Mesodermal cell (in vitro differentiated cells): ENCODE measurements at regions not wholly inside any gene's neighbourhood (a gene's known extent, or its start where the extent isn't known, plus 50 kb on each side); places are given as distances from the start of the nearest gene placed in this dataset.

ENCODE experiments used
- H3K27ac ChIP-seq: 2 replicates; pipeline ENCODE4 v1.7.0; 2013; ENCODE audit warnings: mild to moderate bottlenecking, low read depth, low read length, moderate library complexity; ENCODE audit not compliant: severe bottlenecking
- H3K36me3 ChIP-seq: 2 replicates; pipeline ENCODE4 v1.7.1; 2013; ENCODE audit warnings: mild to moderate bottlenecking, low read length, moderate library complexity; ENCODE audit not compliant: control insufficient read depth, insufficient read depth
- H3K4me1 ChIP-seq: one replicate; pipeline ENCODE4 v1.7.1; 2013; ENCODE audit warnings: mild to moderate bottlenecking, low read length; ENCODE audit not compliant: insufficient read depth, control insufficient read depth, poor library complexity, severe bottlenecking
- H3K4me3 ChIP-seq: 2 replicates; pipeline ENCODE4 v1.7.0; 2013; ENCODE audit warnings: low read length, control low read depth, mild to moderate bottlenecking; ENCODE audit not compliant: insufficient read depth, poor library complexity, severe bottlenecking; ENCODE audit errors: extremely low read depth
- H3K9me3 ChIP-seq: 2 replicates; pipeline ENCODE4 v1.7.1; 2013; ENCODE audit warnings: mild to moderate bottlenecking, low read length, moderate library complexity; ENCODE audit not compliant: control insufficient read depth
- WGBS, 2 experiments: methylation state at CpG; one replicate each; pipeline ENCODE4 v1.1.5; 2013; ENCODE audit warnings: missing lambda C conversion rate in 2 of 2; ENCODE audit not compliant: insufficient coverage in 2 of 2; 5-methylcytosine and 5-hydroxymethylcytosine counted together

- 100% methylated on average over 1 of the region's 1 CpG; no CpG with 5 or more reads in 1 of the 2 experiments for WGBS, 2 experiments
- Histone ChIP-seq H3K9me3 (no peaks in the 10 kb centered on the region), H3K4me3 (no peak overlapping the region), H3K4me1 (no peaks in the 10 kb centered on the region), H3K27ac (no peak overlapping the region), H3K36me3 (no peaks in the 10 kb centered on the region)
These were observed 648.3 kb upstream of the PKDCC start for GRCh38 chr2:41399437-41400087.

GRCh38 chr2:41400088-41400665 is 647.6 kb upstream of the PKDCC start:
- Histone ChIP-seq H3K9me3 (no peaks in the 10 kb centered on the region), H3K36me3 (no peaks in the 10 kb centered on the region), H3K27ac (no peak overlapping the region), H3K4me3 (no peak overlapping the region), H3K4me1 (no peaks in the 10 kb centered on the region)
- WGBS, 2 experiments: no CpG with 5 or more reads among the region's 6 CpGs

- H3K36me3 ChIP-seq: no peaks in the 10 kb centered on the region
- no peaks in the 10 kb centered on the region for H3K4me1 ChIP-seq
- no peaks in the 10 kb centered on the region for H3K9me3 ChIP-seq
- no peak overlapping the region for H3K27ac ChIP-seq
- WGBS, 2 experiments: 100% methylated on average over 1 of the region's 2 CpGs; no CpG with 5 or more reads in 1 of the 2 experiments
- no peak overlapping the region for H3K4me3 ChIP-seq
These were observed 642.4 kb upstream of the PKDCC start for GRCh38 chr2:41405441-41405840.

DNA sequence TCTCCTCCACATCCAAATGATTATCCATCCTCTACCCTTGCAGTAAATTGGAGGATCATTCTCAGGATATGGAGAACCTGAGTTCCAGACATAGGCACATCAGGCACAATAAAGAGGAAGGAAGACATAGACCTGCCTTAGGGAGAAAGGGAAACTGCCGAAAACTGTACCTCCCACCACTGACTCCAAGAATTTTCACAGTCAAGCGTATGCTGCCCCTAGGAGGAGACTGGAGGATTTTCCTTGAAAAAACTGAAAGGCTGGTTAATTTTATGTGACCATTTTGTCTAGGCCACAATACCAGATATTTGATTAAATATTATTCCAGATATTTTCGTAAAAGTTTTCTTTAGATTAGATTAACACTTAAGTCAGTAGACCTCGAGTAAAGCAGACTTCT is 638.5 kb upstream of the PKDCC start:
- 100% methylated on average over 1 of the region's 4 CpGs; no CpG with 5 or more reads in 1 of the 2 experiments for WGBS, 2 experiments
- H3K4me3 ChIP-seq: no peak overlapping the region
- no peaks in the 10 kb centered on the region for H3K36me3 ChIP-seq
- no peak overlapping the region for H3K27ac ChIP-seq
- H3K9me3 ChIP-seq: no peaks in the 10 kb centered on the region
- no peaks in the 10 kb centered on the region for H3K4me1 ChIP-seq

DNA sequence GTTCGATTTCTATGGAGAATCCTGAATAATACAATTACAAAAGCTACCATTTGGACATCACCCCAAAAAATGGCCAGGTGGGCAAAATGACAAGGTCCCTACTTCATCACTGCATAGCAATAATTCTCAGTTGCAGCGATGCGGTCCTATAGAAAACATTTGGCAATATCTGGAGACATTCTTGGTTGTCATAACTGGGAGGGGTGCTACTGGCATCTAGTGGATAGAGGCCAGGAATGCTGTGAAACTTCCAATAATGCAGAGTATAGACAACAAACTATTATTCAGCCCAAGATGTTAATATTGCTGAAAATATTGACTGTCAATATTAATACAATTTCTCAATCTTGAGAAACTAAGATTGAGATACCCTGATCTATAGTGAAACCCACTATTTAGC is 637.8 kb upstream of the PKDCC start:
- WGBS, 2 experiments: 100% methylated on average over 2 of the region's 3 CpGs; no CpG with 5 or more reads in 1 of the 2 experiments
- Histone ChIP-seq H3K9me3 (no peaks in the 10 kb centered on the region), H3K4me1 (no peaks in the 10 kb centered on the region), H3K27ac (no peak overlapping the region), H3K4me3 (no peak overlapping the region), H3K36me3 (no peaks in the 10 kb centered on the region)

DNA sequence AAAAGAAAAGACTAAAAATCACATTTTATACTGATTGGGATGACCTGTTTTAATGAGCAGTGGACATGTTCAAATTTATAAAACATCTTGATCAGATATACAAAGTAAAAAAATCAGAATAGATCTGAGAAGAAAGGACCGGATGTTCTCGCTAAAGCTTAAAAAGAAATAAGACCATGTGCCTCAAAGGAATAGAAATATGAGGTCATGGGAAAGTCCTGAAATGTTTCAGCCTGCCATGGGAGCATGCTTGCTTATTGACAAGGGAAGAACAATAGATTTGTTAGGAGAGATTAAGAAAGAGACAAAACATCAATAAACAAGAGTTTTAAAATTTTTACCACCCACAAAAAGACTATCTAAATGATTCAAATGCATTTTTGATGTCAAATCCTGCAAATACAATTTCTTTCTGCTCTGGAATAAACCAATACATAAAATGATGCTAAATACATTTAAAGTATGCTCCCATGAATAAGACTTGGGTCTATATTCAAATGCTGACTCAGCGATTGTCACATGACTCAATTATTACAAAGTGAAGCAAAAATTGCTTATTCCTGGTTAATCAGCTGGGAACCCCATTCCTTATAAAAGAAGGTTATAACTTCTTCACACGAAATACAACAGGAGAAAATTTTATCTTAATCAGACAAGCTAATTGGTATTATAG is 633.9 kb upstream of the PKDCC start:
- Histone ChIP-seq H3K36me3 (no peaks in the 10 kb centered on the region), H3K4me3 (no peak overlapping the region), H3K4me1 (no peaks in the 10 kb centered on the region), H3K27ac (no peak overlapping the region), H3K9me3 (no peaks in the 10 kb centered on the region)
- WGBS, 2 experiments: 56 to 59% methylated on average over 3 of the region's 4 CpGs

GRCh38 chr2:41414486-41415230 is 633.2 kb upstream of the PKDCC start:
- 65 to 100% methylated on average over 1 to 3 of the region's 5 CpGs for WGBS, 2 experiments

DNA sequence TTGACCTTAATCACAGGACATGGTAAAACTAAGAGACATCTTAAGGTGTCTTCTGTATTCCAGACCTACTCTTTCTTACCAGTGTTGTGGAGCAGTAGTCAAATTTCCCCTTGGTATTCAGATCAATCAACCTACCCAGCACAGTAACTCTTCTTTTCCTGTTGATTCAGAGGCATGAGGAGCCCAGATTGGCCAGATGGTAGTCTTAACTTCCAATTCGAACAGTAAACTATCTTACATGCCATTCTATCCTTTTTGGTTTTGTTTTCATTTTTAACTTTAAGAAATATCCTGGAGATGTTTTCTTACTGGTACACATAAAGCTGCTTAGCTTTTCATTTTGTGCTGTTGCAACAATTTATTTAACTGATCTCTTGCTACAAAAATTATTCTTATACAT is 630.3 kb upstream of the PKDCC start:
- Histone ChIP-seq H3K9me3 (no peaks in the 10 kb centered on the region), H3K27ac (no peak overlapping the region)
- WGBS, 2 experiments: no CpG with 5 or more reads among the region's 1 CpG

More at GRCh38 chr2:41414486-41415230, 633.2 kb upstream of the PKDCC start:
- Histone ChIP-seq H3K27ac (no peak overlapping the region), H3K4me1 (no peaks in the 10 kb centered on the region), H3K4me3 (no peak overlapping the region), H3K36me3 (no peaks in the 10 kb centered on the region), H3K9me3 (no peaks in the 10 kb centered on the region)

GRCh38 chr2:41420219-41420618 is 627.6 kb upstream of the PKDCC start:
- no peak overlapping the region for H3K27ac ChIP-seq
- H3K9me3 ChIP-seq: no peaks in the 10 kb centered on the region
- WGBS, 2 experiments: 93 to 100% methylated on average over 1 to 2 of the region's 3 CpGs
- H3K36me3 ChIP-seq: no peaks in the 10 kb centered on the region
- no peak overlapping the region for H3K4me3 ChIP-seq
- no peaks in the 10 kb centered on the region for H3K4me1 ChIP-seq

More for the DNA sequence above, 630.3 kb upstream of the PKDCC start:
- Histone ChIP-seq H3K4me3 (no peak overlapping the region), H3K36me3 (no peaks in the 10 kb centered on the region), H3K4me1 (no peaks in the 10 kb centered on the region)

- Histone ChIP-seq H3K9me3 (no peaks in the 10 kb centered on the region), H3K36me3 (no peaks in the 10 kb centered on the region), H3K4me1 (no peaks in the 10 kb centered on the region), H3K4me3 (no peak overlapping the region), H3K27ac (no peak overlapping the region)
- 100% methylated on average over 1 of the region's 1 CpG; no CpG with 5 or more reads in 1 of the 2 experiments for WGBS, 2 experiments
These were observed 626.9 kb upstream of the PKDCC start for GRCh38 chr2:41420872-41421271.
